Cardiac muscle cell (in vitro differentiated cells and primary cell): ENCODE measurements at regions not wholly inside any gene's neighbourhood (a gene's known extent, or its start where the extent isn't known, plus 50 kb on each side); places are given as distances from the start of the nearest gene placed in this dataset.

Experiments used
- DNase-seq, 2 donors: peaks; one replicate each; pipeline versions ENCODE4 v3.0.0 to v3.0.0-alpha.2; 2010 to 2017; ENCODE audit warnings: low read depth in 1 of 2, low spot score in 1 of 2
- H3K27ac ChIP-seq: fragments of 200-600 bp; sonication (generic); 2 replicates; pipeline ENCODE4 v1.5.1; 2016
- H3K27me3 ChIP-seq: fragments of 200-600 bp; sonication (generic); 2 replicates; pipeline ENCODE4 v1.6.0; 2016; ENCODE audit warnings: control low read depth
- H3K36me3 ChIP-seq: fragments of 200-600 bp; sonication (generic); 2 replicates; pipeline ENCODE4 v1.5.1; 2016; ENCODE audit warnings: control low read depth
- H3K4me1 ChIP-seq: fragments of 200-600 bp; sonication (generic); 2 replicates; pipeline ENCODE4 v1.8.1; 2017; ENCODE audit warnings: low read depth, mild to moderate bottlenecking, mixed run types
- H3K4me3 ChIP-seq: fragments of 200-600 bp; sonication (generic); 2 replicates; pipeline ENCODE4 v1.5.1; 2016; ENCODE audit warnings: mild to moderate bottlenecking
- H3K9me3 ChIP-seq: fragments of 200-600 bp; sonication (generic); 2 replicates; pipeline ENCODE4 v1.5.1; 2017; ENCODE audit warnings: low read depth, mild to moderate bottlenecking, control low read depth
- TF ChIP-seq, protein P1 (sequence below): IDR thresholded peaks from 2 replicates; pipeline ENCODE4 v1.5.1; 2012; ENCODE audit warnings: low read depth, mild to moderate bottlenecking, low read length

DNA sequence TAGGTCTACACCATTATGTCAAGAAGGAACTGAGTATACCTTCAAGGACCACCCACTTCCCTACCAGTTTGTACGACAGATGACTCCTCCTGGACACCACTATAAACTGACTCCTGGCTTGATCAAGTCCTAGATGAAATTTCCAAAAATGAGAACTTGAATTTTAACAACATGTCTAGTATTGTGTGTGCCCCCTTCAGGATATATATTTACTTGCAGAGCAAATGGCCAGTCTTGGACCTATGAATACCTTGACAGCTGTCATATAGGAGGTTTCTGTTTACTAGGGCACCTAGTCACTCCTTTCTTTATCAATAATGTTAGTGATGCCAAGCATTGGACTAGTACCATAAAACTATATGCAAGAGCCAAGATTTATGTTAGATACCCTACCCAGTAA is 94.1 kb upstream of the TMEM26 start:
- TF ChIP-seq, protein P1, sequence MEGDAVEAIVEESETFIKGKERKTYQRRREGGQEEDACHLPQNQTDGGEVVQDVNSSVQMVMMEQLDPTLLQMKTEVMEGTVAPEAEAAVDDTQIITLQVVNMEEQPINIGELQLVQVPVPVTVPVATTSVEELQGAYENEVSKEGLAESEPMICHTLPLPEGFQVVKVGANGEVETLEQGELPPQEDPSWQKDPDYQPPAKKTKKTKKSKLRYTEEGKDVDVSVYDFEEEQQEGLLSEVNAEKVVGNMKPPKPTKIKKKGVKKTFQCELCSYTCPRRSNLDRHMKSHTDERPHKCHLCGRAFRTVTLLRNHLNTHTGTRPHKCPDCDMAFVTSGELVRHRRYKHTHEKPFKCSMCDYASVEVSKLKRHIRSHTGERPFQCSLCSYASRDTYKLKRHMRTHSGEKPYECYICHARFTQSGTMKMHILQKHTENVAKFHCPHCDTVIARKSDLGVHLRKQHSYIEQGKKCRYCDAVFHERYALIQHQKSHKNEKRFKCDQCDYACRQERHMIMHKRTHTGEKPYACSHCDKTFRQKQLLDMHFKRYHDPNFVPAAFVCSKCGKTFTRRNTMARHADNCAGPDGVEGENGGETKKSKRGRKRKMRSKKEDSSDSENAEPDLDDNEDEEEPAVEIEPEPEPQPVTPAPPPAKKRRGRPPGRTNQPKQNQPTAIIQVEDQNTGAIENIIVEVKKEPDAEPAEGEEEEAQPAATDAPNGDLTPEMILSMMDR, result no peak
- Histone ChIP-seq H3K27ac (no peak overlapping the region), H3K36me3 (no peaks in the 10 kb centered on the region), H3K9me3 (no peaks in the 10 kb centered on the region), H3K27me3 (no peaks in the 10 kb centered on the region), H3K4me1 (no peaks in the 10 kb centered on the region), H3K4me3 (no peak overlapping the region)
- DNase-seq, result no peak

DNA sequence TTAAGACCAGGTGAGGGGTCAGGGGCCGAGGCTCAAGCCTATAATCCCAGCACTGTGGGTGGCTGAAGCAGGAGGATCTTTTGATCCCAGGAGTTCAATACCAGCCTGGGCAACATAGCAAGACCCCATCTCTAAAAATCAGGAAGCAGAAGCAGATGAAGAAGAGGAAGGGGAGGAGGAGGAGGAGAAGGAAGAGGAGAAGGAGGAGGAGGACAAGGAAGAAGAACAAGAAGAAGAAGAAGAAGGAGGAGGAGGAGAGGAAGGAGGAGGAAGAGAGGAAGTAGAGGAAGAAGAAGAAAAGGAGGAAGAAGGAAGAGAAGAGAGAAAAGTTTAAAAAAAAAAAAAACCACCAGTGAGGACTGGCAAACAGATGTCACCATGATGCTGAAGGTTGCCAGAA is 92.0 kb upstream of the TMEM26 start:
- no peak overlapping the region for H3K4me3 ChIP-seq
- no peaks in the 10 kb centered on the region for H3K4me1 ChIP-seq
- H3K27me3 ChIP-seq, result no peaks in the 10 kb centered on the region
- H3K9me3 ChIP-seq, result no peaks in the 10 kb centered on the region
- H3K27ac ChIP-seq, result no peak overlapping the region
- DNase-seq, result no peak
- TF ChIP-seq, protein P1, result no peak
- no peaks in the 10 kb centered on the region for H3K36me3 ChIP-seq

DNA sequence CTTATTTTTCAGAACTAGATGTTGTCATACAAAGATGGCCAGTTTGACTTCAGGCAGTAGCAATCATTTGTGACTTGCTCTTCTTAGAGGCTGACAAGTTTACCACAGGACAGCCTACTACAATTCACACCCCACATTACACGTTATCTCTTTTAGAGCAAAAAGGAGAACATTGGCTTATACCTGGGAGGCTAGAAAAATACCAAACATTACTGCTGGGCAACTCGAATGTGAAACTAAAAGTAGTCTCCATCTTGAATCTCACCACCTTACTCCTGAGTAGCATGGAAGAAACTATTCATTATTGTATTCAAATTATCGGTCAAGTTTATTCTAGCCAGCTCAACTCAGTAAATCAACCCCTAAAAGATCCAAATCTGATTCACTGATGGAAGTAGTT is 90.7 kb upstream of the TMEM26 start:
- no peak overlapping the region for H3K27ac ChIP-seq
- no peaks in the 10 kb centered on the region for H3K27me3 ChIP-seq
- H3K4me1 ChIP-seq, result no peaks in the 10 kb centered on the region
- H3K4me3 ChIP-seq, result no peak overlapping the region
- no peaks in the 10 kb centered on the region for H3K36me3 ChIP-seq
- TF ChIP-seq, protein P1, result no peak
- DNase-seq, result no peak
- H3K9me3 ChIP-seq, result no peaks in the 10 kb centered on the region

DNA sequence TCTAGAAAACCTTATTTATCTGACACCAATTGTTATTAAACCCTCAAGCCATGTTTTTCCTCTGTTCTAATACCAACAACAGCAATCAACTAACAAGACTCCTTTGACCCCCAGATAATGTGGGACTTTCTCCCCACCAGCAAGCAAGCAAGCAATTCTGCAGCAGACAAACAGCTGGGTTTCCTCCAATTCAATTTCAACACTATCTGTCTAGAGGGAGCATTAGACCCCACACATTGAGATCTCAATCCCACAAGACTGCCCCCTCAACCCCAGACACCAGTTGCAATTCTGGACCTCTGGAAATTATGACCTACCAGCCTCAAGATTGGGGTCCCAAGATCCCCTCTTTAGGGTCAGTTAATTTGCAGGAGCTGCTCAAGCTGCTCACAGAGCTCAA is 89.4 kb upstream of the TMEM26 start:
- no peak for DNase-seq
- Histone ChIP-seq H3K4me1 (no peaks in the 10 kb centered on the region), H3K27me3 (no peaks in the 10 kb centered on the region), H3K27ac (no peak overlapping the region), H3K36me3 (no peaks in the 10 kb centered on the region), H3K4me3 (no peak overlapping the region), H3K9me3 (no peaks in the 10 kb centered on the region)
- TF ChIP-seq, protein P1, result no peak

DNA sequence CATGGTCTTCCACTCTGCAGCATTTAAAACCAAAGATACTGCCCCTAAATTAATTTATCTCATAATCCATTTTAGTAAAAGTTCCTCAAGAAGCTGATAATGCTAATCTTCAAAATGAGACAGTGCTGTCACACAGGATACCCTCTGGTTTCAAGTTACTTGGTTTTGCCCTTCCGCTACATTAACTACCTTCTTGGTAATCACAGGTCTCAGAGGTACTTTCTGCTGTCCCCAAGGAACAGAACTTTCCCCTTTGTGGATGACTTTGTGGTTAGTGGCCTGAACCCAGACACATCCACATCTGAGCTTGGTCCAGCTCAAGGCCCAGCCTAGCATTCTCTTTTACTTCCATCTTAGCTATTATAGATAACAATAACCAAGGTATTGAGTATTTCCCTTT is 88.8 kb upstream of the TMEM26 start:
- no peak overlapping the region for H3K27ac ChIP-seq
- DNase-seq, result no peak
- TF ChIP-seq, protein P1, result no peak
- no peaks in the 10 kb centered on the region for H3K27me3 ChIP-seq
- no peaks in the 10 kb centered on the region for H3K36me3 ChIP-seq
- H3K4me3 ChIP-seq, result no peak overlapping the region
- H3K9me3 ChIP-seq, result no peaks in the 10 kb centered on the region
- no peaks in the 10 kb centered on the region for H3K4me1 ChIP-seq

DNA sequence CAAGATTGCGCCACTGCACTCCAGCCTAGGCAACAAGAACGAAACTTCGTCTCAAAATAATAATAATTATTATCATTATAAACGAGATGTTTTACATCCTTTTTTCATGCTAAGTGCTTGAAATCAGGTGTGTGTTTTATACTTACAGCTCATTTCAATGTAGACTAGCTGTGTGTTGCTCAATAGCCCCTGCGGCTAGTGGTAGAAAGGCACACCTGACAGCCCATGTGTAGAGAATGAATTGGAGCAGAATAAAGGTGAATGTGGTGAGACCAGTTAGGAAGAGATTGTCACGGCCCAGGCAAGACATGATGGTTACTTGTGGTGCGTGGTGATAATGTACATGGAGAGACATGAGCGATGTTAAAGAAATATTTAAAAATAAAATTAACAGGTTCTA is 86.7 kb upstream of the TMEM26 start:
- DNase-seq, result no peak
- no peaks in the 10 kb centered on the region for H3K4me1 ChIP-seq
- H3K27ac ChIP-seq, result no peak overlapping the region
- H3K36me3 ChIP-seq, result no peaks in the 10 kb centered on the region
- TF ChIP-seq, protein P1, result no peak
- no peaks in the 10 kb centered on the region for H3K9me3 ChIP-seq
- H3K27me3 ChIP-seq, result no peaks in the 10 kb centered on the region
- no peak overlapping the region for H3K4me3 ChIP-seq
